Endodermal cell (in vitro differentiated cells): ENCODE measurements at regions not wholly inside any gene's neighbourhood (a gene's known extent, or its start where the extent isn't known, plus 50 kb on each side); places are given as distances from the start of the nearest gene placed in this dataset.

Source experiments
- DNase-seq: peaks from one replicate; pipeline ENCODE4 v3.0.0-alpha.2; 2017
- H3K27ac ChIP-seq: 2 replicates; pipeline ENCODE4 v1.5.1; 2013; ENCODE audit warnings: mild to moderate bottlenecking, low read depth, low read length, moderate library complexity
- H3K27me3 ChIP-seq: 2 replicates; pipeline ENCODE4 v1.6.1; 2013; ENCODE audit warnings: mild to moderate bottlenecking, low read length, moderate library complexity; ENCODE audit not compliant: insufficient read depth, control insufficient read depth, poor library complexity, severe bottlenecking
- H3K36me3 ChIP-seq: 2 replicates; pipeline ENCODE4 v1.7.0; 2013; ENCODE audit warnings: mild to moderate bottlenecking, low read length, moderate library complexity; ENCODE audit not compliant: control insufficient read depth, insufficient read depth
- H3K4me1 ChIP-seq: one replicate; pipeline ENCODE4 v1.7.0; 2013; ENCODE audit warnings: low read length; ENCODE audit not compliant: control insufficient read depth, insufficient read depth
- H3K4me3 ChIP-seq: 2 replicates; pipeline ENCODE4 v1.5.1; 2013; ENCODE audit warnings: mild to moderate bottlenecking, low read length, moderate library complexity
- H3K9ac ChIP-seq: 2 replicates; pipeline ENCODE4 v1.6.1; 2013; ENCODE audit warnings: mild to moderate bottlenecking, low read length, moderate library complexity; ENCODE audit not compliant: poor library complexity, severe bottlenecking; ENCODE audit errors: extremely low read depth
- H3K9me3 ChIP-seq: 2 replicates; pipeline ENCODE4 v1.6.1; 2013; ENCODE audit warnings: mild to moderate bottlenecking, low read length, moderate library complexity; ENCODE audit not compliant: control insufficient read depth
- H3K27ac Mint-ChIP-seq: 2 replicates; pipeline ENCODE4 v1.8.0; 2020; ENCODE audit warnings: mixed read lengths
- H3K27me3 Mint-ChIP-seq: 2 replicates; pipeline ENCODE4 v1.8.0; 2021; ENCODE audit warnings: mild to moderate bottlenecking, mixed read lengths; ENCODE audit not compliant: insufficient read depth
- H3K36me3 Mint-ChIP-seq: 2 replicates; pipeline ENCODE4 v1.8.0; 2020; ENCODE audit warnings: low read depth, mixed read lengths
- H3K4me1 Mint-ChIP-seq: 2 replicates; pipeline ENCODE4 v1.8.0; 2020; ENCODE audit warnings: mixed read lengths
- H3K4me3 Mint-ChIP-seq: 2 replicates; pipeline ENCODE4 v1.8.0; 2020; ENCODE audit warnings: mild to moderate bottlenecking, moderate library complexity, mixed read lengths
- H3K9me3 Mint-ChIP-seq: 2 replicates; pipeline ENCODE4 v1.8.0; 2020; ENCODE audit warnings: mild to moderate bottlenecking, mixed read lengths
- WGBS, 2 experiments: methylation state at CpG; one replicate each; pipeline versions ENCODE4 v1.1.5 to v1.1.7; 2013; ENCODE audit warnings: missing lambda C conversion rate in 2 of 2, mixed read lengths in 1 of 2; ENCODE audit not compliant: insufficient coverage in 1 of 2, insufficient read length in 1 of 2; 5-methylcytosine and 5-hydroxymethylcytosine counted together
- TF ChIP-seq, protein P1 (sequence below): fragments of 200-600 bp; sonication (generic); conservative IDR thresholded peaks from 2 replicates; pipeline ENCODE4 v1.5.0; 2021; ENCODE audit warnings: antibody characterized with exemption, mild to moderate bottlenecking

GRCh38 chr1:99467645-99468044, 178.3 kb upstream of the PALMD start:
- WGBS, 2 experiments: 76 to 87% methylated on average over 3 to 4 of the region's 4 CpGs
- DNase-seq: no peak
- Histone ChIP-seq H3K4me1 (no peaks in the 10 kb centered on the region), H3K4me3 (no peak overlapping the region), H3K36me3 (no peaks in the 10 kb centered on the region), H3K27ac (no peak overlapping the region), H3K9ac (no peak overlapping the region), H3K27me3 (no peaks in the 10 kb centered on the region), H3K9me3 (no peaks in the 10 kb centered on the region)
- Mint-ChIP-seq H3K27ac (no peak overlapping the region), H3K4me3 (no peak overlapping the region), H3K27me3 (no peaks in the 10 kb centered on the region), H3K36me3 (no peaks in the 10 kb centered on the region), H3K4me1 (no peaks in the 10 kb centered on the region), H3K9me3 (no peaks in the 10 kb centered on the region)
- TF ChIP-seq, protein P1, sequence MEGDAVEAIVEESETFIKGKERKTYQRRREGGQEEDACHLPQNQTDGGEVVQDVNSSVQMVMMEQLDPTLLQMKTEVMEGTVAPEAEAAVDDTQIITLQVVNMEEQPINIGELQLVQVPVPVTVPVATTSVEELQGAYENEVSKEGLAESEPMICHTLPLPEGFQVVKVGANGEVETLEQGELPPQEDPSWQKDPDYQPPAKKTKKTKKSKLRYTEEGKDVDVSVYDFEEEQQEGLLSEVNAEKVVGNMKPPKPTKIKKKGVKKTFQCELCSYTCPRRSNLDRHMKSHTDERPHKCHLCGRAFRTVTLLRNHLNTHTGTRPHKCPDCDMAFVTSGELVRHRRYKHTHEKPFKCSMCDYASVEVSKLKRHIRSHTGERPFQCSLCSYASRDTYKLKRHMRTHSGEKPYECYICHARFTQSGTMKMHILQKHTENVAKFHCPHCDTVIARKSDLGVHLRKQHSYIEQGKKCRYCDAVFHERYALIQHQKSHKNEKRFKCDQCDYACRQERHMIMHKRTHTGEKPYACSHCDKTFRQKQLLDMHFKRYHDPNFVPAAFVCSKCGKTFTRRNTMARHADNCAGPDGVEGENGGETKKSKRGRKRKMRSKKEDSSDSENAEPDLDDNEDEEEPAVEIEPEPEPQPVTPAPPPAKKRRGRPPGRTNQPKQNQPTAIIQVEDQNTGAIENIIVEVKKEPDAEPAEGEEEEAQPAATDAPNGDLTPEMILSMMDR: no peak

DNA sequence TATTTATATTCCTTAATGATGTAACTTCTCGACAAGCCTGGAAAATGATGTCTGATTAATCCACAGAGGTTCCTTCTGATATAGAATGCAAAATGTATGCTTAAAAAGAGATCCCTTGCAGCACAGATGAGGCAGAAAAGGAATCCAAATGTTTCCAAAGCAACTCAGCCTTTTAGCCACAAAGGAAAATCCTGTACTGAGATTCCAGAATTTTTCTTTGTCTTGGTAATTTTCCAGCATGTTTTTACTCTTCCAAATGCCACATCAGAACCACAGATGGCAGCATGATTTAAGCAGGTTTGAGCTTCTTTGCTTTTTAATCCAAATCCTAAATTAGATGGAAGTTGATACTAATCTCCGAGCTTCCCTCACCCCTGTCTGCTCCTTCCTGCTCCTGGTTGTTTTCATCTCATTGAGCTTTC, 176.4 kb upstream of the PALMD start:
- Histone ChIP-seq H3K4me1 (no peaks in the 10 kb centered on the region), H3K27ac (no peak overlapping the region), H3K4me3 (no peak overlapping the region), H3K9me3 (no peaks in the 10 kb centered on the region), H3K27me3 (no peaks in the 10 kb centered on the region), H3K36me3 (no peaks in the 10 kb centered on the region), H3K9ac (no peak overlapping the region)
- Mint-ChIP-seq H3K9me3 (no peaks in the 10 kb centered on the region), H3K4me1 (no peaks in the 10 kb centered on the region), H3K27me3 (no peaks in the 10 kb centered on the region), H3K4me3 (no peak overlapping the region), H3K36me3 (no peaks in the 10 kb centered on the region), H3K27ac (no peak overlapping the region)
- TF ChIP-seq, protein P1: no peak
- WGBS, 2 experiments: 93 to 94% methylated on average over 2 of the region's 2 CpGs
- DNase-seq: no peak

DNA sequence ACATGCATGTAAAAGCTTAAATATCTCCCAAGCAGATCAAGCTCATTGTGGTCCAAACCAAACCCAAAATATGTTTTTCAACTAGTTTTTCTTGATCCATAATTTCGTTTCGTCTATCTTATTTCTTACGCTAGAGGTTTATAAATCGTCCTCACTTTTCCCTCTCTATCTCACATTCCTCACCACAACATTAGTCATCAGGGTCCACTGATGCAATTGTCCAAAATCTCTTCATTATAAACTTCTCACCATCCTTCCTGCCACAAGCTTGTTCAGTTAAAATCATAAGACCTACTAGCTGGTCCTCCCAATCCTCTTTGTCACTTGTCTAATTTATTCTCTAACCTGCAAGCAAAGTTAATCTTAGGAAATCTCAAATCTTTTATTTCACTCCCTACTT, 173.0 kb upstream of the PALMD start:
- Histone ChIP-seq H3K9me3 (no peaks in the 10 kb centered on the region), H3K4me3 (no peak overlapping the region), H3K9ac (no peak overlapping the region), H3K36me3 (no peaks in the 10 kb centered on the region), H3K27ac (no peak overlapping the region), H3K27me3 (no peaks in the 10 kb centered on the region), H3K4me1 (no peaks in the 10 kb centered on the region)
- H3K4me1 Mint-ChIP-seq: no peaks in the 10 kb centered on the region
- DNase-seq: no peak
- no peaks in the 10 kb centered on the region for H3K9me3 Mint-ChIP-seq
- WGBS, 2 experiments: 91% methylated on average over 4 of the region's 4 CpGs
- H3K36me3 Mint-ChIP-seq: no peaks in the 10 kb centered on the region
- no peak overlapping the region for H3K27ac Mint-ChIP-seq
- TF ChIP-seq, protein P1: no peak
- no peak overlapping the region for H3K4me3 Mint-ChIP-seq
- H3K27me3 Mint-ChIP-seq: no peaks in the 10 kb centered on the region
